ENCODE measurements at regions not wholly inside any gene's neighbourhood (a gene's known extent, or its start where the extent isn't known, plus 50 kb on each side); places are given as distances from the start of the nearest gene placed in this dataset.
"Not testable (repeated sequence)": the region's sequence is repeated elsewhere in the genome, so short reads cannot be mapped to it uniquely, and the experiment has no call there.

GRCh38 chr5:42864749-42865148, 53.1 kb upstream of the SELENOP start:
- not testable (repeated sequence) for TF ChIP-seq CTCF, POLR2A (IDR thresholded peaks at IDR 0.05)

All from right lobe of liver (tissue), 4 donors.